K562 (cell line): ENCODE measurements at regions not wholly inside any gene's neighbourhood (a gene's known extent, or its start where the extent isn't known, plus 50 kb on each side); places are given as distances from the start of the nearest gene placed in this dataset.

Experiments
- ATAC-seq: fragments of 200-7000 bp; cut with Tn5 transposase; 3 replicates; pipeline ENCODE4 v1.9.1; 2020; ENCODE audit warnings: moderate library complexity
- BruUV-seq: library from RNA; stranded (reverse); fragments of 400-500 nt; replicated peaks from 2 replicates; lab custom pipeline; 2021; lab: Mats Ljungman, UMichigan
- CTCF ChIA-PET: fragments of 300-600 bp; formaldehyde crosslinking; extraction: SDS; loops from one replicate; lab custom pipeline; 2021; ENCODE audit warnings: low intra/inter-chr PET ratio; lab: Yijun Ruan, JAX
- POLR2A ChIA-PET: fragments of 300-600, 350-650 bp; sonication (Branson Sonifier 250); formaldehyde crosslinking; extraction: SDS; loops from one replicate; lab custom pipeline; 2021; ENCODE audit warnings: antibody characterized with exemption, inconsistent platforms; lab: Yijun Ruan, JAX
- DNase-seq, 4 experiments: peaks; one replicate each; pipeline versions ENCODE4 v3.0.0 to v3.0.0-alpha.2; 2011 to 2018; ENCODE audit warnings: low spot score in 3 of 4, mixed read lengths in 3 of 4; ENCODE audit errors: extremely low read depth in 1 of 4
- FAIRE-seq: peaks from 2 replicates; lab custom pipeline; 2011; peaks lifted over from hg19 to GRCh38; lab: Jason Lieb, UNC
- H2AFZ ChIP-seq: 2 replicates; pipeline ENCODE4 v1.6.0; 2011; ENCODE audit warnings: low read depth, low read length, control low read depth, inconsistent platforms
- H3K27ac ChIP-seq: fragments of 200-600 bp; 3 replicates; pipeline ENCODE4 v1.8.0; 2011; ENCODE audit warnings: low read depth, mild to moderate bottlenecking, control low read depth, inconsistent platforms, low read length, moderate library complexity, mixed read lengths; ENCODE audit errors: extremely low read depth
- H3K27me3 ChIP-seq, 2 experiments: fragments of 300-600 bp in 1 of 2; 2 replicates in 1 of 2; 3 replicates in 1 of 2; pipeline versions ENCODE4 v1.6.0 to v1.8.0; 2011; ENCODE audit warnings: inconsistent platforms in 2 of 2, low read length in 2 of 2, mild to moderate bottlenecking in 1 of 2, mixed read lengths in 1 of 2, moderate library complexity in 1 of 2; ENCODE audit not compliant: control insufficient read depth in 2 of 2, insufficient read depth in 2 of 2
- H3K36me3 ChIP-seq: fragments of 300-600 bp; 3 replicates; pipeline ENCODE4 v1.8.0; 2011; ENCODE audit warnings: mild to moderate bottlenecking, low read length, inconsistent platforms; ENCODE audit not compliant: control insufficient read depth, insufficient read depth
- H3K4me1 ChIP-seq, 2 experiments: fragments of 200-600 bp in 1 of 2; replicated peaks in 1 of 2; 2 replicates in 1 of 2; 3 replicates in 1 of 2; pipeline versions ENCODE4 v1.5.1 to v1.8.0; 2011; ENCODE audit warnings: inconsistent platforms in 2 of 2, low read length in 2 of 2, mild to moderate bottlenecking in 1 of 2, mixed read lengths in 1 of 2, moderate library complexity in 1 of 2; ENCODE audit not compliant: control insufficient read depth in 2 of 2, insufficient read depth in 2 of 2
- H3K4me2 ChIP-seq: 2 replicates; pipeline ENCODE4 v1.6.1; 2011; ENCODE audit warnings: low read length, control low read depth, inconsistent platforms, mixed read lengths; ENCODE audit not compliant: insufficient read depth
- H3K4me3 ChIP-seq: fragments of 200-600 bp; sonication (generic), shearing (Covaris generic); 2 replicates; pipeline ENCODE4 v1.5.1; 2016; ENCODE audit warnings: control low read depth, inconsistent platforms
- H3K79me2 ChIP-seq: fragments of 200-600 bp; 3 replicates; pipeline ENCODE4 v1.8.0; 2011; ENCODE audit warnings: low read length, inconsistent platforms; ENCODE audit not compliant: control insufficient read depth, insufficient read depth
- H3K9ac ChIP-seq, 2 experiments: 2 replicates each; pipeline versions ENCODE4 v1.6.0 to v1.6.1; 2011; ENCODE audit warnings: low read depth in 2 of 2, low read length in 2 of 2, control low read depth in 1 of 2, inconsistent platforms in 1 of 2, mild to moderate bottlenecking in 1 of 2, mixed read lengths in 1 of 2; ENCODE audit not compliant: insufficient read depth in 1 of 2
- H3K9me1 ChIP-seq: one replicate; pipeline ENCODE4 v1.6.0; 2011; ENCODE audit warnings: inconsistent platforms, mild to moderate bottlenecking, low read length, moderate library complexity; ENCODE audit not compliant: control insufficient read depth, insufficient read depth
- H3K9me3 ChIP-seq: replicated peaks from 2 replicates; pipeline ENCODE4 v1.5.1; 2011; ENCODE audit warnings: low read depth, low read length, inconsistent platforms; ENCODE audit not compliant: control insufficient read depth, insufficient read depth
- H4K20me1 ChIP-seq: replicated peaks from 2 replicates; pipeline ENCODE4 v1.6.1; 2011; ENCODE audit warnings: low read length, inconsistent platforms, mixed read lengths; ENCODE audit not compliant: control insufficient read depth, insufficient read depth
- ARID1B ChIP-seq: fragments of 450-650 bp; IDR thresholded peaks from 2 replicates; pipeline ENCODE4 v1.6.1; 2016; ENCODE audit warnings: antibody characterized with exemption, mild to moderate bottlenecking, inconsistent platforms
- CREB1 ChIP-seq, 2 experiments: sonication (generic) in 1 of 2; formaldehyde crosslinking in 1 of 2; IDR thresholded peaks; 2 replicates each; pipeline versions ENCODE4 v1.6.1 to v1.8.0; 2012 to 2022; ENCODE audit warnings: inconsistent platforms in 1 of 2, mild to moderate bottlenecking in 1 of 2, missing genetic modification reagents in 1 of 2, moderate library complexity in 1 of 2
- DNMT1 ChIP-seq: fragments of 450-650 bp; IDR thresholded peaks from 2 replicates; pipeline ENCODE4 v1.6.1; 2016; ENCODE audit warnings: antibody characterized with exemption, mild to moderate bottlenecking
- FOXA3 ChIP-seq, 2 experiments: fragments of 450-650 bp in 1 of 2; sonication (generic) in 1 of 2; formaldehyde crosslinking; IDR thresholded peaks in 1 of 2; conservative IDR thresholded peaks in 1 of 2; 2 replicates each; pipeline versions ENCODE4 v1.4.0 to v1.8.0; 2020 to 2022; ENCODE audit warnings: mild to moderate bottlenecking in 2 of 2, missing genetic modification reagents in 1 of 2
- HMGN3 ChIP-seq: IDR thresholded peaks from 2 replicates; pipeline ENCODE4 v1.6.1; 2011; ENCODE audit warnings: borderline replicate concordance, low read depth, mild to moderate bottlenecking, mixed read lengths, low read length; ENCODE audit not compliant: insufficient read length; ENCODE audit errors: extremely low read depth
- PCBP2 ChIP-seq: fragments of 200-400 bp; formaldehyde crosslinking; IDR thresholded peaks from 2 replicates; pipeline ENCODE4 v1.6.1; 2018; ENCODE audit warnings: low read length, low read depth, mild to moderate bottlenecking, moderate library complexity; ENCODE audit not compliant: poor library complexity, severe bottlenecking
- PHTF2 ChIP-seq: fragments of 250-450 bp; sonication (Bioruptor Pico); IDR thresholded peaks from 2 replicates; pipeline ENCODE4 v1.5.0; 2021; ENCODE audit warnings: mild to moderate bottlenecking
- RAD21 ChIP-seq, 2 experiments: fragments of 250-450 bp in 1 of 2; fragments of 450-650 bp in 1 of 2; sonication (Bioruptor Pico) in 1 of 2; formaldehyde crosslinking in 1 of 2; IDR thresholded peaks in 1 of 2; conservative IDR thresholded peaks in 1 of 2; 2 replicates each; pipeline versions ENCODE4 v1.4.0 to v1.8.0; 2020 to 2022; ENCODE audit warnings: mild to moderate bottlenecking in 2 of 2, moderate library complexity in 1 of 2
- ZFPM2 ChIP-seq: fragments of 250-450 bp; sonication (Bioruptor Pico); IDR thresholded peaks from 2 replicates; pipeline ENCODE4 v1.5.1; 2022; ENCODE audit warnings: mild to moderate bottlenecking
- ZNF175 ChIP-seq: fragments of 200-800 bp; sonication (Bioruptor generic); IDR thresholded peaks from 2 replicates; pipeline ENCODE4 v1.6.1; 2016; ENCODE audit warnings: low read depth, mild to moderate bottlenecking, missing genetic modification characterization, missing compliant biosample characterization
- WGBS: fragments of 100-300 bp; shearing (Covaris generic); methylation state at CpG from one replicate; pipeline ENCODE4 v1.1.6; 2016; ENCODE audit warnings: low coverage, mixed read lengths; ENCODE audit not compliant: insufficient coverage; ENCODE audit errors: missing lambda C conversion rate; 5-methylcytosine and 5-hydroxymethylcytosine counted together
- in situ Hi-C: fragments of 300-500 bp; cut with MboI; formaldehyde crosslinking; loops from 4 replicates; pipeline ENCODE4 v1.15.0; 2018; ENCODE audit warnings: inconsistent platforms, mixed read lengths
- intact Hi-C: fragments of 100-400 bp; cut with micrococcal nuclease; formaldehyde crosslinking; loops from 2 replicates; pipeline ENCODE4 v1.14.2; 2022
- TF ChIP-seq, protein P1 (sequence below), 2 experiments: fragments of 200-800 bp in 1 of 2; sonication (Bioruptor generic) in 1 of 2; sonication (generic) in 1 of 2; formaldehyde crosslinking in 1 of 2; IDR thresholded peaks in 1 of 2; conservative IDR thresholded peaks in 1 of 2; 2 replicates each; pipeline versions ENCODE4 v1.5.0 to v1.6.1; 2016 to 2020; ENCODE audit warnings: missing compliant biosample characterization in 1 of 2, missing genetic modification characterization in 1 of 2, missing genetic modification reagents in 1 of 2
- TF ChIP-seq, protein P2 (sequence below): fragments of 250-450 bp; sonication (Bioruptor Pico); IDR thresholded peaks from 2 replicates; pipeline ENCODE4 v1.8.0; 2022; ENCODE audit warnings: inconsistent platforms, mild to moderate bottlenecking, moderate library complexity, borderline replicate concordance
- TF ChIP-seq, protein P3 (sequence below): fragments of 250-450 bp; sonication (Bioruptor Pico); IDR thresholded peaks from 2 replicates; pipeline ENCODE4 v1.4.0; 2020
- TF ChIP-seq, protein P4 (sequence below): fragments of 450-650 bp; formaldehyde crosslinking; IDR thresholded peaks from 2 replicates; pipeline ENCODE4 v1.4.0; 2022; ENCODE audit warnings: missing genetic modification characterization

DNA sequence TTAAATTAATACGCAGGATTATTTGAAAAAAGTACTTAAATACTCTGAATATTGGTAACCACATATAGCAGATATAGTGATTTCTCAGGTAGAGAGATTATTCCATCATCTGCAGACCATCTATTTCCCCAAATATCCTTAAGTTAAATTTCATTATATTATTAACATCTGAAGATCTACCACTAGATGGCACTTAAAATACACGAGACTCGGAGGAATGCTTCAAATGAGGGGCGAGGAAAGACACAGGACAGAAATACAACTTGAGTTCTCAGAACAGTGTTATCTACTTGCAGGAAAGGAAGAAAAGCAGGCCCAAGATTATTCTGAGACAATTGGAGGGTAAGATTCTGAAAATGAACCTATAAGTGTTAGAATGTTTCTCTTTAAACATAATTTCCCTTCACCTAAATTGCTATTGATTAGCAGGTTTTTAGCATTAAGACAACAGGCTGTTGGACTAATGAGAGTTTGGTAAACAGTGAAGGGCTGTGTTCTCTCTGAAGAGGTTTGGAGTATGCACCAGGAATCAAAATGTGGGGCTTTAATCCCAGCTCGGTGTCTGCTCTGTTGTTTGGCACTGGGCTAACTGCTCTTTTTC is 76.9 kb upstream of the GCFC2 start (continued):
- peak; percentile 71 to 83 for TF ChIP-seq RAD21 (CRISPR knock-in tag; conservative IDR thresholded peaks at IDR 0.05 in 1 of 2, IDR thresholded peaks at IDR 0.05 in 1 of 2)

DNA sequence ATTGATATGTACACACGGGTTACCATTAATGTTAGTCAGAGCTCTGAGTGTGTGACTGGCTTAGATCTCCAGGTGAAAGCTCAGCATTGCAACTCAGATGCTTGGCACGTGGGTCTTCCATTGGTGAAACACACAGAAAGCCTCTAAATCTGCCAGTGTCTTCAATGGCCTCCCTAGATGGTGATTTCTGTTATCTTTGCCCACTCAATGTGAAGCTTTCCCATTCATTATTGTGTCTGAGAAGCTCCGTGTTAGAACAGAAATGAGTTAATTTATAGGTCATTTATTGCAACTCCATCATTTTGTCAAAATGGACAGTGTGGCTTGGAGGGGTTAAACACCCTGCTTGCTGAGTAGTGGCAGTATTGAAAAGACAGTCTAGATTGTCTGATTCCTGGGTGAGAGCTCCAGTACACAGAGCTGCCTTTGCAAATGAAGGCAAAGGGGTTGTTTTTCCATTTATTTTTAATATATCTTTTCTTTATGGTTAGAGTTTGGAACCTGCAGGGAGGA is 64.7 kb upstream of the GCFC2 start:
- in situ Hi-C loops (loop anchor here (25.0 kb wide), 1 partner anchor 812 kb away; no protein-coding TSS in a partner anchor), intact Hi-C loops (no loop called here)
- Histone ChIP-seq H4K20me1 (no peaks in the 10 kb centered on the region), H3K4me2 (no peak overlapping the region), H3K27me3 (no peaks in the 10 kb centered on the region), H3K79me2 (no peaks in the 10 kb centered on the region), H3K4me3 (no peak overlapping the region), H3K9ac (no peak overlapping the region), H3K4me1 (no peaks in the 10 kb centered on the region), H3K9me3 (no peaks in the 10 kb centered on the region), H2AFZ (no peak overlapping the region), H3K9me1 (no peaks in the 10 kb centered on the region), H3K27ac (no peak overlapping the region), H3K36me3 (no peaks in the 10 kb centered on the region)
- no peak for ATAC-seq
- ChIA-PET POLR2A (no interaction called here), CTCF (no interaction called here)
- WGBS, result 0% methylated on average over 3 of the region's 3 CpGs
- no peak for DNase-seq
- BruUV-seq, result no TSS peak
- FAIRE-seq, result no peak
- TF ChIP-seq DNMT1, result no peak
- no peak for TF ChIP-seq PHTF2 (CRISPR knock-in tag)
- TF ChIP-seq, protein P1, sequence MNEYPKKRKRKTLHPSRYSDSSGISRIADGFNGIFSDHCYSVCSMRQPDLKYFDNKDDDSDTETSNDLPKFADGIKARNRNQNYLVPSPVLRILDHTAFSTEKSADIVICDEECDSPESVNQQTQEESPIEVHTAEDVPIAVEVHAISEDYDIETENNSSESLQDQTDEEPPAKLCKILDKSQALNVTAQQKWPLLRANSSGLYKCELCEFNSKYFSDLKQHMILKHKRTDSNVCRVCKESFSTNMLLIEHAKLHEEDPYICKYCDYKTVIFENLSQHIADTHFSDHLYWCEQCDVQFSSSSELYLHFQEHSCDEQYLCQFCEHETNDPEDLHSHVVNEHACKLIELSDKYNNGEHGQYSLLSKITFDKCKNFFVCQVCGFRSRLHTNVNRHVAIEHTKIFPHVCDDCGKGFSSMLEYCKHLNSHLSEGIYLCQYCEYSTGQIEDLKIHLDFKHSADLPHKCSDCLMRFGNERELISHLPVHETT (CRISPR knock-in tag; conservative IDR thresholded peaks at IDR 0.05 in 1 of 2, IDR thresholded peaks at IDR 0.05 in 1 of 2), result no peak
- TF ChIP-seq ARID1B, result no peak
- TF ChIP-seq, protein P2, sequence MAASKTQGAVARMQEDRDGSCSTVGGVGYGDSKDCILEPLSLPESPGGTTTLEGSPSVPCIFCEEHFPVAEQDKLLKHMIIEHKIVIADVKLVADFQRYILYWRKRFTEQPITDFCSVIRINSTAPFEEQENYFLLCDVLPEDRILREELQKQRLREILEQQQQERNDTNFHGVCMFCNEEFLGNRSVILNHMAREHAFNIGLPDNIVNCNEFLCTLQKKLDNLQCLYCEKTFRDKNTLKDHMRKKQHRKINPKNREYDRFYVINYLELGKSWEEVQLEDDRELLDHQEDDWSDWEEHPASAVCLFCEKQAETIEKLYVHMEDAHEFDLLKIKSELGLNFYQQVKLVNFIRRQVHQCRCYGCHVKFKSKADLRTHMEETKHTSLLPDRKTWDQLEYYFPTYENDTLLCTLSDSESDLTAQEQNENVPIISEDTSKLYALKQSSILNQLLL, result no peak
- no peak for TF ChIP-seq ZNF175 (CRISPR knock-in tag)
- TF ChIP-seq, protein P3, sequence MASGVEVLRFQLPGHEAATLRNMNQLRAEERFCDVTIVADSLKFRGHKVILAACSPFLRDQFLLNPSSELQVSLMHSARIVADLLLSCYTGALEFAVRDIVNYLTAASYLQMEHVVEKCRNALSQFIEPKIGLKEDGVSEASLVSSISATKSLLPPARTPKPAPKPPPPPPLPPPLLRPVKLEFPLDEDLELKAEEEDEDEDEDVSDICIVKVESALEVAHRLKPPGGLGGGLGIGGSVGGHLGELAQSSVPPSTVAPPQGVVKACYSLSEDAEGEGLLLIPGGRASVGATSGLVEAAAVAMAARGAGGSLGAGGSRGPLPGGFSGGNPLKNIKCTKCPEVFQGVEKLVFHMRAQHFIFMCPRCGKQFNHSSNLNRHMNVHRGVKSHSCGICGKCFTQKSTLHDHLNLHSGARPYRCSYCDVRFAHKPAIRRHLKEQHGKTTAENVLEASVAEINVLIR (CRISPR knock-in tag), result no peak
- TF ChIP-seq, protein P4, sequence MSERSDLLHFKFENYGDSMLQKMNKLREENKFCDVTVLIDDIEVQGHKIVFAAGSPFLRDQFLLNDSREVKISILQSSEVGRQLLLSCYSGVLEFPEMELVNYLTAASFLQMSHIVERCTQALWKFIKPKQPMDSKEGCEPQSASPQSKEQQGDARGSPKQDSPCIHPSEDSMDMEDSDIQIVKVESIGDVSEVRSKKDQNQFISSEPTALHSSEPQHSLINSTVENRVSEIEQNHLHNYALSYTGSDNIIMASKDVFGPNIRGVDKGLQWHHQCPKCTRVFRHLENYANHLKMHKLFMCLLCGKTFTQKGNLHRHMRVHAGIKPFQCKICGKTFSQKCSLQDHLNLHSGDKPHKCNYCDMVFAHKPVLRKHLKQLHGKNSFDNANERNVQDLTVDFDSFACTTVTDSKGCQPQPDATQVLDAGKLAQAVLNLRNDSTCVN (CRISPR knock-in tag), result no peak
- no peak for TF ChIP-seq FOXA3 (CRISPR knock-in tag; conservative IDR thresholded peaks at IDR 0.05 in 1 of 2, IDR thresholded peaks at IDR 0.05 in 1 of 2)
- TF ChIP-seq HMGN3, result no peak
- TF ChIP-seq CREB1 (IDR thresholded peaks at IDR 0.05), result no peak
- TF ChIP-seq CREB1 (CRISPR knock-in tag; IDR thresholded peaks at IDR 0.05), result no peak
- no peak for TF ChIP-seq ZFPM2 (CRISPR knock-in tag)
- TF ChIP-seq PCBP2, result no peak
